ENCODE measurements at regions not wholly inside any gene's neighbourhood (a gene's known extent, or its start where the extent isn't known, plus 50 kb on each side); places are given as distances from the start of the nearest gene placed in this dataset.

- H3K9me3 ChIP-seq (ENCODE audit: control insufficient read depth, low read length) = no peaks in the 10 kb centered on the region
- no peak for DNase-seq
- no peaks in the 10 kb centered on the region for H3K36me3 ChIP-seq (ENCODE audit: control insufficient read depth, insufficient read depth, low read length)
- H3K27me3 ChIP-seq (replicated peaks; ENCODE audit: control insufficient read depth, insufficient read depth, low read length, poor library complexity, severe bottlenecking) = no peaks in the 10 kb centered on the region
- H3K27ac ChIP-seq (ENCODE audit: insufficient read depth, low read length, poor library complexity, severe bottlenecking) = no peak overlapping the region
- no peaks in the 10 kb centered on the region for H3K4me1 ChIP-seq (ENCODE audit: control insufficient read depth, insufficient read depth, low read length, poor library complexity, severe bottlenecking)
- no peak overlapping the region for H3K4me3 ChIP-seq (ENCODE audit: insufficient read depth, low read depth, low read length, poor library complexity, severe bottlenecking)
Measured at GRCh38 chr10:111773950-111774349, 409.6 kb downstream of the GPAM start.

GRCh38 chr10:111774486-111774885 lies 409.1 kb downstream of the GPAM start:
- no peak for DNase-seq
- Histone ChIP-seq H3K27ac (ENCODE audit: insufficient read depth, low read length, poor library complexity, severe bottlenecking) (no peak overlapping the region), H3K4me3 (ENCODE audit: insufficient read depth, low read depth, low read length, poor library complexity, severe bottlenecking) (no peak overlapping the region), H3K36me3 (ENCODE audit: control insufficient read depth, insufficient read depth, low read length) (no peaks in the 10 kb centered on the region), H3K27me3 (replicated peaks; ENCODE audit: control insufficient read depth, insufficient read depth, low read length, poor library complexity, severe bottlenecking) (no peaks in the 10 kb centered on the region), H3K4me1 (ENCODE audit: control insufficient read depth, insufficient read depth, low read length, poor library complexity, severe bottlenecking) (no peaks in the 10 kb centered on the region), H3K9me3 (ENCODE audit: control insufficient read depth, low read length) (no peaks in the 10 kb centered on the region)

GRCh38 chr10:111784436-111784835 lies 399.1 kb downstream of the GPAM start:
- no peaks in the 10 kb centered on the region for H3K9me3 ChIP-seq (ENCODE audit: control insufficient read depth, low read length)
- no peak overlapping the region for H3K27ac ChIP-seq (ENCODE audit: insufficient read depth, low read length, poor library complexity, severe bottlenecking)
- no peaks in the 10 kb centered on the region for H3K27me3 ChIP-seq (replicated peaks; ENCODE audit: control insufficient read depth, insufficient read depth, low read length, poor library complexity, severe bottlenecking)
- H3K4me1 ChIP-seq (ENCODE audit: control insufficient read depth, insufficient read depth, low read length, poor library complexity, severe bottlenecking) = no peaks in the 10 kb centered on the region
- no peak overlapping the region for H3K4me3 ChIP-seq (ENCODE audit: insufficient read depth, low read depth, low read length, poor library complexity, severe bottlenecking)
- no peaks in the 10 kb centered on the region for H3K36me3 ChIP-seq (ENCODE audit: control insufficient read depth, insufficient read depth, low read length)
- DNase-seq = no peak

- H3K9me3 ChIP-seq (ENCODE audit: control insufficient read depth, low read length) = no peaks in the 10 kb centered on the region
- no peaks in the 10 kb centered on the region for H3K36me3 ChIP-seq (ENCODE audit: control insufficient read depth, insufficient read depth, low read length)
- no peaks in the 10 kb centered on the region for H3K4me1 ChIP-seq (ENCODE audit: control insufficient read depth, insufficient read depth, low read length, poor library complexity, severe bottlenecking)
- DNase-seq = no peak
- H3K27me3 ChIP-seq (replicated peaks; ENCODE audit: control insufficient read depth, insufficient read depth, low read length, poor library complexity, severe bottlenecking) = no peaks in the 10 kb centered on the region
- H3K27ac ChIP-seq (ENCODE audit: insufficient read depth, low read length, poor library complexity, severe bottlenecking) = no peak overlapping the region
- no peak overlapping the region for H3K4me3 ChIP-seq (ENCODE audit: insufficient read depth, low read depth, low read length, poor library complexity, severe bottlenecking)
Measured at GRCh38 chr10:111784946-111785465, 398.6 kb downstream of the GPAM start.

- Histone ChIP-seq H3K4me1 (ENCODE audit: control insufficient read depth, insufficient read depth, low read length, poor library complexity, severe bottlenecking) (no peaks in the 10 kb centered on the region), H3K4me3 (ENCODE audit: insufficient read depth, low read depth, low read length, poor library complexity, severe bottlenecking) (no peak overlapping the region), H3K36me3 (ENCODE audit: control insufficient read depth, insufficient read depth, low read length) (no peaks in the 10 kb centered on the region), H3K27ac (ENCODE audit: insufficient read depth, low read length, poor library complexity, severe bottlenecking) (no peak overlapping the region), H3K9me3 (ENCODE audit: control insufficient read depth, low read length) (no peaks in the 10 kb centered on the region), H3K27me3 (replicated peaks; ENCODE audit: control insufficient read depth, insufficient read depth, low read length, poor library complexity, severe bottlenecking) (no peaks in the 10 kb centered on the region)
- DNase-seq = no peak
Measured at GRCh38 chr10:111785921-111786320, 397.6 kb downstream of the GPAM start.

- H3K36me3 ChIP-seq (ENCODE audit: control insufficient read depth, insufficient read depth, low read length) = no peaks in the 10 kb centered on the region
- H3K27me3 ChIP-seq (replicated peaks; ENCODE audit: control insufficient read depth, insufficient read depth, low read length, poor library complexity, severe bottlenecking) = no peaks in the 10 kb centered on the region
- H3K27ac ChIP-seq (ENCODE audit: insufficient read depth, low read length, poor library complexity, severe bottlenecking) = no peak overlapping the region
- H3K4me1 ChIP-seq (ENCODE audit: control insufficient read depth, insufficient read depth, low read length, poor library complexity, severe bottlenecking) = no peaks in the 10 kb centered on the region
- no peak overlapping the region for H3K4me3 ChIP-seq (ENCODE audit: insufficient read depth, low read depth, low read length, poor library complexity, severe bottlenecking)
- DNase-seq = no peak
- H3K9me3 ChIP-seq (ENCODE audit: control insufficient read depth, low read length) = no peaks in the 10 kb centered on the region
Measured at GRCh38 chr10:111789821-111790220, 393.7 kb downstream of the GPAM start.

- no peaks in the 10 kb centered on the region for H3K4me1 ChIP-seq (ENCODE audit: control insufficient read depth, insufficient read depth, low read length, poor library complexity, severe bottlenecking)
- no peak overlapping the region for H3K27ac ChIP-seq (ENCODE audit: insufficient read depth, low read length, poor library complexity, severe bottlenecking)
- DNase-seq = no peak
- H3K36me3 ChIP-seq (ENCODE audit: control insufficient read depth, insufficient read depth, low read length) = no peaks in the 10 kb centered on the region
- H3K9me3 ChIP-seq (ENCODE audit: control insufficient read depth, low read length) = no peaks in the 10 kb centered on the region
- H3K4me3 ChIP-seq (ENCODE audit: insufficient read depth, low read depth, low read length, poor library complexity, severe bottlenecking) = no peak overlapping the region
- H3K27me3 ChIP-seq (replicated peaks; ENCODE audit: control insufficient read depth, insufficient read depth, low read length, poor library complexity, severe bottlenecking) = no peaks in the 10 kb centered on the region
Measured at GRCh38 chr10:111801841-111802240, 381.7 kb downstream of the GPAM start.

GRCh38 chr10:111804781-111805180 lies 378.8 kb downstream of the GPAM start:
- Histone ChIP-seq H3K4me1 (ENCODE audit: control insufficient read depth, insufficient read depth, low read length, poor library complexity, severe bottlenecking) (no peaks in the 10 kb centered on the region), H3K36me3 (ENCODE audit: control insufficient read depth, insufficient read depth, low read length) (no peaks in the 10 kb centered on the region), H3K9me3 (ENCODE audit: control insufficient read depth, low read length) (no peaks in the 10 kb centered on the region), H3K4me3 (ENCODE audit: insufficient read depth, low read depth, low read length, poor library complexity, severe bottlenecking) (no peak overlapping the region), H3K27me3 (replicated peaks; ENCODE audit: control insufficient read depth, insufficient read depth, low read length, poor library complexity, severe bottlenecking) (no peaks in the 10 kb centered on the region), H3K27ac (ENCODE audit: insufficient read depth, low read length, poor library complexity, severe bottlenecking) (no peak overlapping the region)
- no peak for DNase-seq

- H3K27me3 ChIP-seq (replicated peaks; ENCODE audit: control insufficient read depth, insufficient read depth, low read length, poor library complexity, severe bottlenecking) = no peaks in the 10 kb centered on the region
- H3K4me1 ChIP-seq (ENCODE audit: control insufficient read depth, insufficient read depth, low read length, poor library complexity, severe bottlenecking) = no peaks in the 10 kb centered on the region
- H3K4me3 ChIP-seq (ENCODE audit: insufficient read depth, low read depth, low read length, poor library complexity, severe bottlenecking) = no peak overlapping the region
- H3K27ac ChIP-seq (ENCODE audit: insufficient read depth, low read length, poor library complexity, severe bottlenecking) = no peak overlapping the region
- no peaks in the 10 kb centered on the region for H3K9me3 ChIP-seq (ENCODE audit: control insufficient read depth, low read length)
- H3K36me3 ChIP-seq (ENCODE audit: control insufficient read depth, insufficient read depth, low read length) = no peaks in the 10 kb centered on the region
- DNase-seq = no peak
Measured at GRCh38 chr10:111811517-111811916, 372.0 kb downstream of the GPAM start.

GRCh38 chr10:111820471-111820870 lies 363.1 kb downstream of the GPAM start:
- no peaks in the 10 kb centered on the region for H3K27me3 ChIP-seq (replicated peaks; ENCODE audit: control insufficient read depth, insufficient read depth, low read length, poor library complexity, severe bottlenecking)
- no peaks in the 10 kb centered on the region for H3K36me3 ChIP-seq (ENCODE audit: control insufficient read depth, insufficient read depth, low read length)
- H3K27ac ChIP-seq (ENCODE audit: insufficient read depth, low read length, poor library complexity, severe bottlenecking) = no peak overlapping the region

GRCh38 chr10:111821871-111822270 lies 361.7 kb downstream of the GPAM start:
- Histone ChIP-seq H3K9me3 (ENCODE audit: control insufficient read depth, low read length) (no peaks in the 10 kb centered on the region), H3K36me3 (ENCODE audit: control insufficient read depth, insufficient read depth, low read length) (no peaks in the 10 kb centered on the region), H3K27me3 (replicated peaks; ENCODE audit: control insufficient read depth, insufficient read depth, low read length, poor library complexity, severe bottlenecking) (no peaks in the 10 kb centered on the region), H3K4me3 (ENCODE audit: insufficient read depth, low read depth, low read length, poor library complexity, severe bottlenecking) (no peak overlapping the region), H3K27ac (ENCODE audit: insufficient read depth, low read length, poor library complexity, severe bottlenecking) (no peak overlapping the region), H3K4me1 (ENCODE audit: control insufficient read depth, insufficient read depth, low read length, poor library complexity, severe bottlenecking) (no peaks in the 10 kb centered on the region)
- DNase-seq = no peak

More at GRCh38 chr10:111820471-111820870, 363.1 kb downstream of the GPAM start:
- DNase-seq = no peak
- no peaks in the 10 kb centered on the region for H3K9me3 ChIP-seq (ENCODE audit: control insufficient read depth, low read length)
- no peaks in the 10 kb centered on the region for H3K4me1 ChIP-seq (ENCODE audit: control insufficient read depth, insufficient read depth, low read length, poor library complexity, severe bottlenecking)
- no peak overlapping the region for H3K4me3 ChIP-seq (ENCODE audit: insufficient read depth, low read depth, low read length, poor library complexity, severe bottlenecking)

All from effector memory CD4-positive, alpha-beta T cell (primary cell).